SIG-M5 treated with dmso at 0.1 percent for 504 hours (cell line): ENCODE measurements at regions not wholly inside any gene's neighbourhood (a gene's known extent, or its start where the extent isn't known, plus 50 kb on each side); places are given as distances from the start of the nearest gene placed in this dataset.

Experiments
- DNase-seq: peaks from one replicate; lab custom pipeline; 2025; ENCODE audit not compliant: unreplicated experiment; lab: John Stamatoyannopoulos, UW

DNA sequence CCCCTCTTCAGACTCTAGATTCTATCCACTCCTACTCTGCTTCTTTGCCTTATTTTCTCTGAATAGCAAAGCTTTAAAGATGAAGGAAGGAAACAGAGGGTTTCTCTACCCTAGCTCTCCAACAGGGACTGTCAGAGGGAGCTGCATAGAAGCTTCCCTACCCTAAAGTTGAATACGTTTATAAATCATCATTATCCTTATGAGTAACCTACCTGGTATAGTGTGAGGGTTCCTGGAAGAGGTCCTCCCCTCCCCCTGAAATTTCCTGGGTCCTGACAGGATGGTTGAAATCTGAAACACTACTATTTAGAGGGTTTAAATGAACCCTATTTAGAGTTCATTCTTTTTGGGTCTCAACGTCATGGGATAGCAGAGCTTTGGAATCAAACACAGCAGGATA, 187.0 kb upstream of the RBPJ start:
- DNase-seq = no peak

DNA sequence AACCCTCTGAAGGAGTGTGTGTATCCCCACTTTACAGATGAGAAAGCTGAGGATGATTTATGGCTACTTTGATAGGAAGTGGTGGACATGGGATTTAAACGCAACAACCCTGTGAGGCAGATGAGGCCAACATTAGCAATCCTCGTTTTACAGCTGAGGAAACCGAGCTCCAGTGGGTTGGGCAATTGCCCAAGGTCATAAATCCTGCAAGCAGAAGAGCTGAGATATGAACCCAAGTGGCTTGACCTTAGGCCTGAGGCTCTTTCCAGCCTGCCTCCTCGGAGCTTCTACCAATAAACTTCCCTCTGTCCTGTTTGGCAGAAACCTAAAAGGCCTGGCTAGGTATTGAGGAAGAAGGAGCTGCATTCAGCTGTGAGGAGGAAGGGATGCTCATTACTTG, 185.5 kb upstream of the RBPJ start:
- DNase-seq = no peak

DNA sequence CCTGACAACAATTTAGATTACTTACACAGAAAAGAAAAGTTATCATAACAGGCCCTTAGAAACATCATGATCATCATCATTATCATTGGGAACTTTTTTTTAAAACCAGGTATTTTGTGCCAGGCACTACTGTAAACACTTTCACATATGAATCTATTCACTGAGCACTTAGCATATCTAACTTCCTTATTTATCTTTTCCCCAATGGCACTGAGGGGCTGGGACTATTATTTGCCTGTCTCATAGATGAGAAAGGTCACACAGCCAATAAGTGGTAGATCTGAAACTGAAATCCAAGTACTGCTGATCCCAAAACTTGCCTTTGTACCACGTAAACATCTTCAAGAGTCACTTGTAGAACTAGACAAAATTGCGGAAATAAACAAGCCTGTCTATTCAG, 184.2 kb upstream of the RBPJ start:
- DNase-seq = no peak

DNA sequence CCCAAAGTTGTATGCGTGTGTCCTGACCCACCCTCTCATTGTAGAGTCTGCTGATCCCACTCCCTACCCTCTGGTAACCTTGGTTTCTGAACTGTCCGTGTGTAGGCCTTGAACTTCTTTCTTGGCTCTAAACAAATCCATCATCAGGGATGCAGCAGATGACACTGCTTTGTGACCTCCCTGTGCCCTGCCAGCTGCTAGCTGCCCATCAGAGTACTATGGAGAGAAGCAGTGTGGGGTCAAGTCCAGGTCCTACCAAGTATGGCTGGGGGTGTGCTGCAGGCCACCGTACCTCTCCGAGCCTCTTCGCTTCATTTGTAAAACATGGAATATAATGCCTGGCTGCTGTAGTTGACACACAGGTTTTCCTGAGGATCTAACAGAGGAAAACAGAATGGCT, 183.5 kb upstream of the RBPJ start:
- DNase-seq = no peak

DNA sequence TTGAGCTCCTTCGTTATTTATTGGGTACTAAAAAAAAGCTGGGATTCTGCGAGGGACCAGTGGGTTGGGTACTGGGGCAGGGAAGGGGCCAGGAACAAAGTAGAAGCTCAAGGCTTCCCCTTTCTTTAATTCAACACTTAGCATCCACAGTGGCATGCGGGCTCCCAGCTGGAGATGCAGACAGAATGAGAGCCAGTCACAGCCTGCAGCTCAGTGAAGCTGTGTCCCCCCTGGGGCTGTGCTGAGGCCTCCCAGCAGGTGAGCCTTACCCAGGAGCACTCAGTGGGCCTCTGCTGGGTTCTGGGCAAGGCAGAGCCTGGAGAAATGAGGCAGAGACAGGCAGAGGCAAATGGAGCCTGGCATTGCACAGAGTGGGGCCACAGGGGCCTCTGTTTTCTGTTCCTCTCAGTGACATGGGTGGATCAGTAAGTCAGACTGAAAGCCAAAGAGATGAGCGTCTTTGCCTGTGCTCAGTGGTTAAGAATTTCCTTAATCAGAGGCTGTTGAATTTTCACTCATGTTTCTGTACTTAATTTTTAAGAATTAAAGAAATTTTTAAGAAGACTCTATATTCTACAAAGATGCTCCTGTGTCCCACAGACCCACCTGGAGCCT, 181.4 kb upstream of the RBPJ start:
- DNase-seq = no peak

DNA sequence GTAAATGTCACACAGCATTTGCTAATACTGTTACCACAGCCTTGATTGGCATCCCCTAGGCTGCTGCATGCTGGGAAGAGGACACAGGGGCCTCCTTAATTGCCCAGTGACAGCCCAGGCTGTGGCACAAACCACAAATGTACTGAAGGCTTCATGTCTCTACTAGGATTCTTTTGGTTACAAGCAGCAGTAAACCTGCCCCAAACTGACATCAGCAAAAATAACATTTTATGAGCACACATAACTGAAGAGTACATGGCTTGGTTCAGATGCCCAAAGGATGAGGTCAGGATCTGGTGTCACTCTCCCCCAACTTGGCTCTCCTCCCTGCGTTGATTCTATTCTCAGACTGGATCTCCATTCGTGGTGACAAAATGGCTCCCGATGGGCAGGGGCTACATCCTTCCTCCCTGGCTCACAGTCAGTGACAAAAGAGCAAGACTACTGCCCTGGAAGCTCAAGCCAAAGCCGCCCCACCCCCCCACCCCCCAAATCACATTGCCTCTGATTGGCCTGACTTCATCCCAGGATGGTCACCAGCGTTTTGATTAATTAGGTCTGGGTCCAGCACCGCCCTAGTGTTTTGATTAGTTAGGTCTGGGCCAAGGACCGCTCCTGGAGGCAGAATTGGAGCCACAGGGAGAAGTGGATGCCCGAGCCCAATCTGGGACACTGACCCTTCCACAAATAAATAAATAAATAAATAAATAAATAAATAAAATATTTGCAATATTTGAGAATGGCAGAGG, 180.5 kb upstream of the RBPJ start:
- no peak for DNase-seq

DNA sequence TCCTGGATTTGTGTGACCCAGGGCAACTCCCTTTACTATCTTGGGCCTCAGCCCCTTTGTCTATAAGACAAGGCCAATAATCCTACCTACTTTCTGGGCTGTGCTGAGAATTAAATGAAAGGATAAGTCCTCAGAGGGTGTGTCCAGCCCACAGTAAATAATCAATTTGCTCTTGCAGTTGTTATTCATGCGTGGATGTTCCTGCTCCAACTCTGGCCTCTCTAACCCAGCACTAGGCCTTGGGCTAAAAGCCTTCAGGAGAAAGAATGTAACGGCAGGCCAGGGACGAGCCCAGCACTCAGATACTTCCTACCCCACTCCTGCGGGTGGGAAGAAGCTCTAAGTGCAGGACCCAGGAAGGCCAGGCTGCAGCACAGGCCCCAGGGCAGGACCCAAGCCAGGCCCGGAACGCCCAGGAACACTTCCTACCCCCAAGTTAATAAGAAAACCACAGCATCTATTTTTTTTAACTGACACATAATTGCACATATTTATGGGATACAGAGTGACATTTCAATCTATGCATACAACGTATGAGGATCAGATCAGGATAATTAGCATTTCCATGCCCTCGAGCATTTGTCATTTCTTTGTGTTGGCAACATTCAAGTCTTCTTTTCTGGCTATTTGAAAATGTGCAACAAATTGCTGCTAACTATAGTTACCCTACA, 179.6 kb upstream of the RBPJ start:
- no peak for DNase-seq

DNA sequence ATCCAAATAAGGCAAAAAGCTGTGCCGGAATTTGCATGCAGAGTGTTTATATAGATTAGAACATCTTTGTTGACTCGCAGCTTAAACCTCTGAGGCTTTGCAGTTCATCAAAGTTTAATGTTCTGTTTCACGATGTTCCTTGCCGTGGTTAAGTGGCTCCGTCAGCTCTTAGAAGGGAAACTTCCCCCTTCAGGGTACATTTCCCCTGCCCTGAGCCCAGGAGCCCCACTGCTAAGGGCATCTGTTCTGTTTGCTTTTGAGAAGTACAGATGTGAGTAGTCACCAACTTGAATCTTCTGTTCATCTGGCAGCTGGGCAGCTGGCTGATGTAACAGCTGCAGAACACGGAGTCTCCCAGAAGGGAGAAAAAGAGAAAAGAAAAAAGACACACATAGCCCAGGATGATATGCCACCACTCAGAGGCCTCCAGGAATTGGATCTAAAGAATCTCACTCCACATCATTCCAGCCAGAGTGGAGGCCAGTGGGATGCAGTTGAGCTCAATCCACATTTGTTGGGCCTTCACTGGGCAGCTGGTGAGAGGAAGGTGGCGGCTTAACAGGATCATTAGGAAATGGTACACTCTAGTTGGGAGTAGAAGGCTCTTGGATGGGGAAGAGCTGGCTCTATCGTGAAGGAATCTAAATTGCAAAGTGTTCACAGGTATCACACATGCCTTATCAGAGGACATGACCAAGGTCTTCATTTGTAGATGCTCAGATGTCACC, 178.7 kb upstream of the RBPJ start:
- DNase-seq = peak; percentile 57

DNA sequence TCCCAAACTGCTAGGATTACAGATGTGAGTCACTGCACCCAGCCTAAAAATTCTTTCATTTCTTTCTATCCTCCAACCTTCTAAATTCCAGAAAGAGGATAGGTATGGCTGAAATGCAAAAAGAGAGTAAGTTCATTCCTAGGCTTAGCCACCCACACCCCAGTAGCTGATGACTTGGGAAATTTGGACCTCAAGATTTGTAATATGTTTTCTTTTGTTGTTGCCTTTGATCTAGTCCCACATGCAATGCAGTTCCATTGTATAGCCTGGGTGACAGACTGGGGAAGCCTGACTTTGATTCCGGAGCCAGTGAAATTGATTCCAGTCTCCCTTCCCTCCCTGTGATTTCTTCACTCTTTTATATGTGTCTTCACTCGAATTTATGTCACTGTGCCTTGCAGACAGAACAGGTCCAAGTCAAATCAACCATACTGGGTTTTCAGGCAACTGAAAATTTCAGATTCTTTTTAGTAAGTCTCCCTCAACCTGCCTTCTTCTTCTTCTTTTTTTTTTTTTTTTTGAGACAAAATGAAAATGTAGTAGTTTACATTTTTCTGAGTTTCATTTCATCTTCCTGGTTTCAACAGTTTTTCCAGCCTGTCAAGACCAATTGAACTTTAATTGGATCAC, 176.2 kb upstream of the RBPJ start:
- no peak for DNase-seq

DNA sequence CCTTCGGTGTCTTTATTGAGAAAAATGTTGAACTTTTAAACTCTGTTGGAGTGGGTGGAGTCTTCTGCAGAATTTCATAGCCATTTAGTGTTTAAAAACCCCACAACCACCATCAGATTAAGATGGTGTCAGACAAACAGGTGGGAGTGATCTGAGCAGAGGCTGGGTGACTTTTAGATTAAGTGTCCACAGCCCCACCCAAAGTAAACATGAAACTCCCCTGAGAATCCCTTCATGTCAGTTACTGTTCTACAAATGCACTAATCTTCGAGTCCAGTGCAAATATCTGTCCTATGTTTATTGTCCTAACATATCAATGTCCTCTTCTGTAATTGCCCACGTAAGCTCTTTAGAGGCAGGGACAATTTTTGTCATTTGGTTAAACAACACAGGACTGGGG, 175.6 kb upstream of the RBPJ start:
- DNase-seq = no peak

DNA sequence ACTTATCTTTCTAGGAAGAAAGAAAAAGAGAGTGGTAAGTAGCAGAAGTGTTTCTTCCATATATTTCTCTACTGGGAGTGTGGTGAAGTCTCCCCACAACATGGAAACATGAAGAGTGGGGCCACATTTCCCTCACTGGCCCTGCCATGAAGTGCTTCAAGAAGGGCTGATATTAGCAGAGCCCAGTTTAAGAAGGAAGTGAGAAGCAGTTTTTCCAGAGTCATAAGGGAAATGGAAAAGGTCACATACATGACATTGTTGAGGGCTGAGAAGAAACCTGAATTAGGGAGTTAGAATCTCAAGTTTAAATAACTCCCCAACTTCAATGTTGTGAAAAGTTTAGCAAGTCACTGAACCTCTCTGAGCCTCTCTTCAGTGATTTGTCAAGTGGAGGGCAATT, 171.9 kb upstream of the RBPJ start:
- DNase-seq = no peak

DNA sequence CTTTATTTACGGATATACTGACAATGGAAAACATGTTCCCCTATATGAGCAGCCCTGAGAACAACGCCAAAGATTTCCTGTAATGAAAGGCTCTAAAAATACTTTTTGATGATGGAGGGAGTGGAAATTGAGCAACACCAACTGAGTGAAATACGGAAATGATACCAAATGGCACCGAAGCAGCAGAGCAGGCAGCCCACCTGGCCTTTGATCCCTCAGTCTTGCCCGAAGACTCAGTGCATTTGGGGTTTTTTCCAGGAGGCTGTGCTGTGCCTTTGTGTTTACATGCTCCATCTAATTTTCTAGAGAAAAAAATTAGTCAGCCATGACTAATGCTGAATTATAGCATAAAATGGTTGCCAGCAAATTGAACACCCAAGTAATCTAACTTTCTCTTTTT, 169.9 kb upstream of the RBPJ start:
- peak; percentile 86 for DNase-seq

DNA sequence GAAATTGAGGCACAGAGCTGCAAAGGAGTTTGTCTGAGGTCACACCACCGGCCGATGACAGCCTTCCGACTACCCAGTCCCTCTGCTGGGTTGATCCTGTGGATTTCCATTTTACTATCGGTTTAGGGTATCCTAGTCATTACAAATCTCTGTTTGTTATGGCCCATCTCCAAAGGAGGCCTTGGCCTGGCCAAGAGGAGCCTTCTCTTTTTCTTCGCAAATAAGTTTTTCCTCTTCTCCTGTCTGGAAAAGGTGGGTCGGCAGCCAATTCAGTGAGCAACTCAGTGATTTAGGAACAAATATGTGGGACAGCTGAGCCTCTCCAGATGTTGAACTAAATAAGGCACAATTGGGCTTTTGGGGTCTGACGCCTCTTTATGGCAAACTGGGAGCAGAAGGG, 169.2 kb upstream of the RBPJ start:
- no peak for DNase-seq

DNA sequence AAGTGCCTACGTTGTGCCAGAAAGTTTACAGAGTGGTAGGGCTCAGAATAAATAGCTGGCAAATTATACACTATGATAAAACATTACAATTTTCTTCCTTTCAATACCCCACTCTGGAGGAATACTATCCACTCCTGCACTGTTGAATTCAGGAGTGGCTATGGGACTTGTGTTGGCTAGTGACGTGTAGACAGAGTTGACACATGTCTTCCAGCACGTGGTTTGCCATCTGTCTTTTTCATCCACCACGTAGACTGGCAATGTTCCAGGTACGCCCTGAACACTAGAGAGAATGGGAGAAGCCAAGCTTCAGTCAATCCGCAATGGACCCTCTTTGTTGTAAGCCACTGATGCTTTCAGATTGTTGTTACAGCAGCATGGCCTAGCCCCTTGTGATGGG, 168.8 kb upstream of the RBPJ start:
- DNase-seq = no peak

DNA sequence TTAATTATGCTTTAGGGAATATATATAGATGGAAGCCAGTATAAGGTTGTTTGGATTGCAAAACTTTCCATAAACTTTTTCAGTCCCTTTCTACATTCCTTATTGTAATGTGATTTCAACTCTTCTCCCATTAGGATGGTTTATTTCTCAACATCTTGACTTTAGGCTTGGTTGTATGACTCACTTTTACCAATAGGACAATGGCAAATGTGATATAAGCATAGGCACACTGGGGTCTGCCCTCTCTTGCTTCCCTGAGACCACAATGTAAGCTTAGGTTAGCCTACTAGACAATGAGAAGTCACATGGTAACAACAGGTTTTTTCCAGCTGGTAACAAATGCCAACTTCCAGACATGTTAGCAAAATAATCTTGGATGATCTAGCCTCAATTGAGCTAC, 163.3 kb upstream of the RBPJ start:
- no peak for DNase-seq

DNA sequence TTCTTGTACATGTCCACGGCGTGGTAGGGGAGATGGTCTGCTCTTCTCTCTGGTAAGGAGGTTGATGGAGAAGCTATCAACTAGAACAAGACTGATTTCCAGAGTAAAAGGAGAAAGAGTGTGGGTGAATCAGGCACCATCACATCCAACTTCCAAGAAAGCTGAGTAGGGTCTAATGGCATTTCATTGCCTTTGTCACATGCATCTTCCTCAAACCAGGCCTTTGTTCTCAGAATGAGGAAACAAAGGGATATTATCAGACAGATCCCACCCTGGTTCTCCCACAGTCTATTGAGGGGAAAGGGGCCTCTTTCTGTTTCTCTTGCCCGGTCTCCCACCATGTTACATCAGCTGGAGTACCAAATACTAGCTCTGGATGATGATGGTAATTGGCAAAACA, 160.2 kb upstream of the RBPJ start:
- DNase-seq = no peak

DNA sequence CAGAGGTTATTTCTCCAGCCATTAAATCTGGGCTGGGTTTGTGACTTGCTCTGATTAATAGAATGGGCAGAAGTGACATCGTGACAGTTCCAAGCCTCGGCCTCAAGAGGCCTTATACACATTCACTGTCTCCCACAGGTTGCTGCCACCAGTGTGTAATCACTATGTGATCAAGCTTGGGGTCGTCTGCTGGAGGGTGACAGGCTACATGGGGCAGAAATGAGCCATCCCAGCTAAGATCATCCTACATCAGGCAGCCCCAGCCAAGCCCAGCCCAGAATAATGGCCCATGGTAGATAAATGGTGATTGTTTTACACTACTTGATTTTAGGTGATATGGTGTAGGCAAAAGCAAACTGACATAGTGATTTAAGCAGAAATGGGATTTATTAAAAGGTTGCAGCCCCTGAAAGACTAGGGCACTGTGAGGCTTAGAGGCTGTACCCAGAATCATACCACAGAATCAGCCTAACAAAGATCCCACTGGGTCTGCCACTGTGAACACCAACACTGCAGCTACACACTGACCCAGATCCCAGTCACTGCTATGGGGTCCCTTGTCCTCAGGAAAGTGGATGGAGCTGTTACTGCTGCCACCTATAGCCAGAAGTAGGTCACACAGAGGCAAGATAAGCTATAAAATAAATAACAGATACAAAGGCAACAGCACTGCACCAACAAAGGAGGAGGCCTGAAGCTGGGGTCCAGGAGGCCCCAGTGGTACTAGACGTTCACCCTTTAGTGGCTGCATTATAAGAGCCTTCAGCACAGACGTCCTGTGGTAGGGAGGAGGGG, 159.6 kb upstream of the RBPJ start:
- peak; percentile 26 for DNase-seq

DNA sequence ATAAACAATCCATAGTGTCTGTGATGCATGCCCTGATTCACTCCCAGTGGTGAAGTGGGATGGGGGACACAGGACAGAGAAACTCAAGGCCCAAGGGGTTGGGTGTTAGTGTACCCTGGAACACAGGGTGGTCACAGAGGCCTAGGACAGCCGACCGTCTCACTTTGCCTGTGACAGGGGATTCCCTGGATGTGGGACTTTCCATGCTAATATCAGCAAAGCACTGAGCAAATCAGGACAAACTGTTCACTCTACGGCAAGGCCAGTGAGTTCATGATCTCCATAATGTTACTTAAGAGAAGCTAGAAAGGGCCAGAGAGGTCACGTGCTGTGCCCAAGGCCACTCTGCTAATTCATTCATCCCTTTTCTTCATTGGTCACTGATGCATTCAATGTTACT, 158.7 kb upstream of the RBPJ start:
- no peak for DNase-seq

DNA sequence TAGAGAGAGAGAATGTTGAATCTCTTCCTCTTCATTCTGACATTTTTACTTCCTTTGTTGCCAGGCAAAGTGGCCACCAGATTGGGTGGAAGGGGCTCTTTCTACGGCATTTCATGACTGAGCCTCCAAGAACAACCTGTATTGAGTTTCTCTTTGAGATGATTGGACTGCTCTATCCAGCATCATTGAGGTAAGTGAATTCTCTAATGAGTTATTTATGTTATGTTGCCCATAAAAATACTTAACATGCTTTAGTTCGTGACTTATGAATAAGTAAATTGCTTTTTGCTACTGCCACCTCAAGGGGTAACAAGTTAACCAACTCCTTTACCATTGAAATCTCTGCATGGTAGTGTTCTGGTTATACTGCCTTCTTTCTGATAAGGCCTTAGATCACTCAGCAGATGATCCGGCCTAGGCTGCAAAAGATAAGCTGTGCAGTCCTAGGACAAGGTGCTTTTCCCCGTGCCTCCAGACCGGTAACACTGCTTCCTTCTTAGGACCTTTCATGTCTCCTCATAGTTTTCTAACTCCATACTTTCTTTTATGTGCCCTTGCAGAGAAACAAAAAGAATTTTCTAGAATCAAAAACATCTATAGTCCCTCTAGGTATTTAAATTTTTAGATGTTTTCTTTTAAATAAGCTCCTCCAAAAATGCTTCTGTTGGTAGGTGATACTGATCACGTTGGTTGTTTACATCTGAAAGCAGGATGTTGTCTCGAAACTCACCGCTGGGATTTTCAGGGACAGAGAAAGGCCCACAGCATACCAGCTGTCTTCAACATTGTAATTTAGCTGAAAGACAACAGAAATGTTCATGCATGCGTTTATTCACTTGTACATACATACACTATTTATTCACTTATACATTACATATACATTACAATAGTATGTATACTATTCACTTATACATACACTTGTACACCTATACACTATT, 157.1 kb upstream of the RBPJ start:
- no peak for DNase-seq

DNA sequence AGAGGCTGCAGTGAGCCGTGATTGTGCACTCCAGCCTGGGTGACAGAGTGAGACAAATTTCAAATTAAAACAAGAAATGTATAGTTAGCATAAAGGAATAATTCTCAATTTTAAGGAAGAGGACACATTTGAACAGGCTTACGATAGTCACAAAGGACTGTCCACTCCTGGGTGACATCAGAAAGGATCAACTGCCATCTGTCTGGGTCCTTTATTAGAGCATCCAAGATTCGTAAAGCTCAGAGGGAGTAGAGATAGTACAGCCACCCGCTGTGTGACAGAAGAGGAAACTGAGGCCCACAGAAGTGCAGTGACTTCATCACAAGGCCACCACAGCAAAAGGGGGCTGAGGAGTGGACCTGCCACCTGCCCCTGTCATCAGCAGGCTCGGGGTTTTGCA, 149.3 kb upstream of the RBPJ start:
- DNase-seq = no peak
